Fibroblast of the aortic adventitia (primary cell): ENCODE measurements at regions not wholly inside any gene's neighbourhood (a gene's known extent, or its start where the extent isn't known, plus 50 kb on each side); places are given as distances from the start of the nearest gene placed in this dataset.

Experiments used
- DNase-seq: peaks from one replicate; pipeline ENCODE4 v3.0.0-alpha.2; 2010; ENCODE audit warnings: low read depth
- H3K4me3 ChIP-seq: 2 replicates; pipeline ENCODE4 v1.5.1; 2011; ENCODE audit warnings: low read depth, mild to moderate bottlenecking, control low read depth, low read length, moderate library complexity
- CTCF ChIP-seq: IDR thresholded peaks from 2 replicates; pipeline ENCODE4 v1.5.1; 2011; ENCODE audit warnings: mild to moderate bottlenecking, low read length, control low read depth, inconsistent platforms; ENCODE audit not compliant: insufficient read depth

DNA sequence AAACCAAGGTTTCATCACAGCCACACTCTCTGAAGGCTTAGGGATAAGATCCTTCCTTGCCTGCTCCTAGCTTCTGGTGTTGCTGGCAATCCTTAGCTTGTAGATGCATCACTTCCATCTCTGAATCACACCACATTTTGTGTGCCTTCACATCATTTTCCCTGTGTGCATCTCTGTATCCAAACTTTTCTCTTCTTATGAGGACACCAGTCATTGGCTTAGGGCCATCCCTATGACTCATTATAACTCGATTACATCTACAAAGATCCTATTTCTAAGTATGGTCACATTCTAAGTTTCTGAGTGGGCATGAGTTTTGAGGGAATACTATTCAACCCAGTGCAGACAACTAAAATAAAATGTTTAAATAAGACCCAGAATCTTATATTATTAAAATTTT is 121.7 kb downstream of the C7orf25 start:
- H3K4me3 ChIP-seq, result no peak overlapping the region
- DNase-seq, result peak; percentile 24
- no peak for TF ChIP-seq CTCF

DNA sequence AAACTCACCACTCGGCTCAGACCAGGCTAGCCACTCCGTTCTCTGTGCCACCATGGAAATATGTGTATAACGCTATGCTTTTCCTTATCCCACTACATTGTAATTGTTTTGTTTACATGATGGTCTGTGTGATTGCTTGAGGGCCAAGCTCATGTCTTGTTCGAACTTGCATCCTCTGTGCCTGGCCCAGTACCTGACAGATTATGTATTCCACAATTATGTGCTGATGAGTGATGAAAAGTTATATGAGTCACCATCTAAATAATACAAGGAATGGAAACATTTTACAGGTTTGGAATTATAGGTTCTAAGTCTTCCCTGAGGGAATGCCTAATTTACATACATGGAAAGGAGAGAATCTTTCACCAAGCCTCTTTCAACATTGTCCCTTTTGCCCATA is 137.4 kb downstream of the C7orf25 start:
- no peak for TF ChIP-seq CTCF
- H3K4me3 ChIP-seq, result no peak overlapping the region
- no peak for DNase-seq

DNA sequence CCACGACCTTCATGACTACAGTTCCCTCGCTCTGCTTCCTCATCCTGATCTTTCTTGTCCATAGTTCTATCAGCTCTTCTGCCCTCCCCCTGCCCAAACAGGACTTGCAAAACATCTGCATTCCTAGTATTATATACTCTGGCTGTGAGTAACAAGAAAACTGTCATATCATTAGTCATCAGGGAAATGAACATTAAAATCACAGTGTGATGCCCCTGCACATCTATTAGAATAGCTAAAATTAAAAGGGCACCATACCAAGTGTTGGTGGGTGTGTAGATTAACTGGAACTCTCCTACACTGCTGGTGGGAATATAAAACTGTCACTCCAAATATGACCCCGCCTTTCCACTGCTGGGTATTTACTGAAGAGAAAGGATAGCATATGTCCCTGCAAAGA is 141.8 kb downstream of the C7orf25 start:
- no peak for TF ChIP-seq CTCF
- DNase-seq, result peak; percentile 5
- H3K4me3 ChIP-seq, result no peak overlapping the region

DNA sequence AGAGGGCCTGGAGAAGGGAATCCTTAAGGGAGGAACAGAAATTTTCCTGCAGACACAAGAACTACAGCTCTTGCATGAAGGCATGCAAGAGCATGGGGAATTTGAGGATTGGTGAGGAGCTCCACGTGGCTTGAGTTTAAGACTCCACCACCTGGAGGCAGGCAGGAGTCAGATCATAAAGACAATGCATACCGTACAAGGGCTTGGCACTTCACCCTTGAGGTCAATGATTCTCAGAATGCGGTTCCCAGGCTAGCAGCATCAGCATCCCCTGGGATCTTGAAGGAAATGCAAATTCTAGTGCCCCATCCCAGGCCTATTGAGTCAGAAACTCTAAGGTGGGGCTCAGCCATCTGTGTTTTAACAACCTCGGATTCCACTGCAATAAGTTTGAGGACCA is 143.8 kb downstream of the C7orf25 start:
- TF ChIP-seq CTCF, result no peak
- no peak for DNase-seq
- no peak overlapping the region for H3K4me3 ChIP-seq

DNA sequence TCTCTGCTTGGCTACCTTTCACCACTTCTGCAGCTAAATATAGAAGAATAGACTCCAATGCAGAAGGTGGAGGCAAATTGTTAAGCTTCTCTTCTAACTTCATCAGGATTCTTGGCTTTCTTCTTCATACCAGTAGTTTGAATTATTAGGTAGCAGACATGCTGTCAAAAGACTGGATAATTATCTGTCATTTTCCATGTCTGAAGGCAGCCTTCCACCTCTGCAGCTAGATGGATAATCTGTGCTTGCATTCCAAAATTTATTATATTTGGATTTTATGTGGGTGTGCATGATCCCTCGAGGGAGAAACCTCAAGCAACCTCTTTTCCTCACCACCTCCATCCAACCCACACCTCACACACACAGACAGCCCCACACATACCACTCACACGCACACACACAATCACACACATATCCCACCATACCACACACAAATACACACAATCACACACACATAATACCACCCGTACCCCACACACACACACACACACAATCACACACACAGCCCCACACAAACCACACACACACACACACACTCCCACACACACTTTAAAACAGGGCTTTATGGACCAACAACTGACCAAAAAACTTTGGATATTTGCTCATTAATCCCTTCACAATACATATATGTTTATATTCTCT is 145.0 kb downstream of the C7orf25 start:
- no peak for DNase-seq
- no peak overlapping the region for H3K4me3 ChIP-seq
- TF ChIP-seq CTCF, result no peak

GRCh38 chr7:42765931-42766330 is 145.9 kb downstream of the C7orf25 start:
- H3K4me3 ChIP-seq, result no peak overlapping the region
- no peak for DNase-seq
- no peak for TF ChIP-seq CTCF

- H3K4me3 ChIP-seq, result no peak overlapping the region
- no peak for TF ChIP-seq CTCF
Observed at GRCh38 chr7:42763137-42763551, 148.7 kb downstream of the C7orf25 start.

More at GRCh38 chr7:42763137-42763551, 148.7 kb downstream of the C7orf25 start:
- DNase-seq, result no peak
